ENCODE measurements at regions not wholly inside any gene's neighbourhood (a gene's known extent, or its start where the extent isn't known, plus 50 kb on each side); places are given as distances from the start of the nearest gene placed in this dataset.

DNA sequence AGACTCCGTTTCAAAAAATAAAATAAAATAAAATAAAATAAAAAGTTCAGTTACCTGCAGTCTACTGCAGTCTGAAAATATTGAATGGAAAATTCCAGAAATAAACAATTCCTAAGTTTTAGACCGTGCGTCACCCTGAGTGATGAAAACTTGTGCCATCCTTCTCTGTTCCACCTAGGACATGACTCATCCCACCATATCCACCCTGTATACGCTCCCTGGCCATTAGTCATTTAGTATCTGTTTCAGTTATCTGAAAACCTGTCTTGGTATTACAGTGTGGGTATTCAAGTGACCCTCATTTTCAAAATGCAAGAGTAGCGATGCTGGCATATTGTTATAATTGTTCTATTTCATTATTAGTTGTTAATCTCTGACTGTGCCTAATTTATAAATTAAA is 51.8 kb upstream of the TEX48 start:
- Mint-ChIP-seq H3K36me3 (peaks cover 28% of the 10 kb centered on the region), H3K9me3 (peaks cover 5% of the 10 kb centered on the region), H3K27ac (peak overlapping the region; percentile 60), H3K27me3 (no peaks in the 10 kb centered on the region), H3K4me1 (peaks cover 49% of the 10 kb centered on the region), H3K4me3 (no peak overlapping the region)
- DNase-seq, result no peak

DNA sequence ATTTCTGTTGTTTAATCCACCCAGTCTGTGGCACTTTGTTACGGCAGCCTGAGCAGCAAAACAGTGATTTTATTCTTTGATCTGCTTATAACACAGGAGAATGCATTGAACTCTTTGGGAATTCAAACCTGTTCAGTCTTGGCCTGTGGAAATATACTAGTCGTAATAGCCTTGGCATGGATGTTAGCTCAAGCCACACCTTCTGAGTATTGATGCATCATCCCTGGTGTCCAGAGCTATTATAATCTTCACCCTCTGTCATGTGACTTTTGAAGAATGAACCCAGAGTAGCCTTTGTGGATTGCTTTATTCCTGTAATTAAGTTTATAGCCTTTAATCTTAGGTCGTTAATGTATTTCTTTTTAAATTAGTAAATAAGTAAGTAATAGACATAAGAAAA is 50.8 kb upstream of the TEX48 start:
- DNase-seq, result no peak
- Mint-ChIP-seq H3K4me1 (peaks cover 42% of the 10 kb centered on the region), H3K27me3 (no peaks in the 10 kb centered on the region), H3K4me3 (no peak overlapping the region), H3K36me3 (peaks cover 23% of the 10 kb centered on the region), H3K9me3 (peaks cover 5% of the 10 kb centered on the region), H3K27ac (no peak overlapping the region)
